ENCODE measurements at regions not wholly inside any gene's neighbourhood (a gene's known extent, or its start where the extent isn't known, plus 50 kb on each side); places are given as distances from the start of the nearest gene placed in this dataset.

DNA sequence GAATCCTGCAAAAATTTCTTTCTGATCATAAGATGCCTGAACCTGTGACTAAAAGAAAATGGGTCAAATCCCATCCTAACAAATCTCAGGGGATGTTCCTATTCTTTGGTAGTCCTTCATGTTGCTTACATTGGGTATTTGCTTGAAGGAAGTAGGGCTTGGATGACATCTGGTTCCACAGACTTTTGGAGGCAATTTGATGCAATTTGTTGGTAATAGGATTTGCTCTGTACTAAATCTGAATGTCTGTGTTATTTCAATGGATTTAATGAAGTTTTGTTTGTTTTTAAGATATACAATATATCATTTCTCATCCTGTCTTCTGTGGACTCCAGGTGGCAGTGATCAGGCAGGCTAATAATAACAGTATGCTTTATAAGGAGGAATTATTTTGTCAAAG, 457.9 kb downstream of the ZSWIM6 start:
- CTCF ChIA-PET: no interaction called here
- TF ChIP-seq CTCF (IDR thresholded peaks at IDR 0.05; ENCODE audit: control extremely low read depth, extremely low read depth, low read depth, missing control alignments): no peak
- DNase-seq (ENCODE audit: extremely low spot score): no peak
- POLR2A ChIA-PET: no interaction called here

GRCh38 chr5:61790678-61791077, 458.6 kb downstream of the ZSWIM6 start:
- ChIA-PET CTCF (no interaction called here), POLR2A (no interaction called here)
- no peak for TF ChIP-seq CTCF (IDR thresholded peaks at IDR 0.05; ENCODE audit: control extremely low read depth, extremely low read depth, low read depth, missing control alignments)
- DNase-seq (ENCODE audit: extremely low spot score): peak; percentile 29

- ChIA-PET POLR2A (no interaction called here), CTCF (no interaction called here)
- no peak for DNase-seq (ENCODE audit: extremely low spot score)
- TF ChIP-seq CTCF (IDR thresholded peaks at IDR 0.05; ENCODE audit: control extremely low read depth, extremely low read depth, low read depth, missing control alignments): no peak
These were observed 464.7 kb downstream of the ZSWIM6 start for GRCh38 chr5:61796773-61797172.

DNA sequence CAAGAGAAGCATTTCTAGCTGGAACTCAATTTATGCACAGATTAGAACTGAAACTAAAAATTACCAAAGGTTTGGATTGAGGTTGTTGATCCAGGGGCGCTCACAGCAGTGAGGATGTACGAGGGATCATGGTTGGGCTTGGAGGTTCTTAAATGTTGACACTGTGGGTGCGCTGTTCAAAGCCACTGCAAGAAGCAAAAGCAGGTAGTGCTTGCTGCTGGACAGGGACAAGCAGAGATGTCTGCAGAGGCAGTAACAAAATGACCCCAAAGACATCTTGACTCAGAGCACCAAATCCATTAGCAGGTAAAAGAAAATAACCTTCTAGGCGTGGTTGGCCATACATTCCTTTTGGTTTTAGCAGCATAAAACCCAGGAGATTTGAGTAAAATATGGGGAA, 468.4 kb downstream of the ZSWIM6 start:
- DNase-seq (ENCODE audit: extremely low spot score): no peak
- POLR2A ChIA-PET: no interaction called here
- TF ChIP-seq CTCF (IDR thresholded peaks at IDR 0.05; ENCODE audit: control extremely low read depth, extremely low read depth, low read depth, missing control alignments): no peak
- CTCF ChIA-PET: no interaction called here

DNA sequence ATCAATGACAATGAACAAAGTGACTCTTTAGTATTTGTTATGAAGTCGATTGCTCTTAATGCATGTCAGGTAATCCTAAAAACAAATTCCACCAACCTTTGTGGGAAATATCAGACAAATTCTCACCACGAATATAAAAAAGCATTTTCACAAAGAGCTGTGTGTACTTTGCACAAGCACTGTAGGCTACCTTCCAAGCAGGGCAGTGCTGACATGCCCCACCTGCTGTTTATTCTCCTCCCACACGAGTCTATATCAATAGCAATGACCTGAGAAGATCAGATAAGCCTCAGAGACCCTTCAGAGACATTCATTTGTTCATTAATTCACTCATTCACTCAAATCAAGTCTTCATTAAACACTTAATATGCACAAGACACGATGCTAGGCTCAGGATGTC, 469.1 kb downstream of the ZSWIM6 start:
- ChIA-PET POLR2A (no interaction called here), CTCF (no interaction called here)
- TF ChIP-seq CTCF (IDR thresholded peaks at IDR 0.05; ENCODE audit: control extremely low read depth, extremely low read depth, low read depth, missing control alignments): no peak
- DNase-seq (ENCODE audit: extremely low spot score): no peak

DNA sequence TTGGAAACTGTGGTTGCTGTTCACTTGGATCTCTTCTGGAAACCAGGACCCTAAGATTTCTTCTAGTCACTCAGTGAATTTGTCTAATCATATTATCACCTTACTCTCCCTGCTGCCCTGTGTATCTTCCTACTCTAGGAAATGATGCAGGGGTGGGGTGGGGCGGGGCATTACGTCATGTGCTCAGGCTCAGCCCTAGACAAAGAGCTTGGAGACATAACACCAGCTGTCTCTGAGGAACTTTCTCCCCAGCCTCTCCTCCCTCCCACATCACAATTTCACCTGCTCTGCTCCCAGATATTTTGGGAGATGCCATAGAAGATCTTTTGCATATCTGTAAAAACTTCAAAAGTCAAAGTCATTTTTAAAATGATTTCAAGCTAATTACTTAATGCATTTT, 470.4 kb downstream of the ZSWIM6 start:
- ChIA-PET POLR2A (no interaction called here), CTCF (interaction anchor here (0.8 kb wide), 1 partner anchor 20 kb away, joined by 3 read pairs; no protein-coding TSS in a partner anchor)
- DNase-seq (ENCODE audit: extremely low spot score): no peak
- no peak for TF ChIP-seq CTCF (IDR thresholded peaks at IDR 0.05; ENCODE audit: control extremely low read depth, extremely low read depth, low read depth, missing control alignments)

GRCh38 chr5:61805101-61805500, 473.0 kb downstream of the ZSWIM6 start:
- ChIA-PET CTCF (interaction anchor here (1.4 kb wide), 1 partner anchor 10 kb away, joined by 3 read pairs; no protein-coding TSS in a partner anchor), POLR2A (no interaction called here)
- no peak for DNase-seq (ENCODE audit: extremely low spot score)
- no peak for TF ChIP-seq CTCF (IDR thresholded peaks at IDR 0.05; ENCODE audit: control extremely low read depth, extremely low read depth, low read depth, missing control alignments)

Measured in GM10248 (cell line).